GM23248 (cell line): ENCODE measurements at regions not wholly inside any gene's neighbourhood (a gene's known extent, or its start where the extent isn't known, plus 50 kb on each side); places are given as distances from the start of the nearest gene placed in this dataset.

Source experiments
- DNase-seq: peaks from one replicate; pipeline ENCODE4 v3.0.0-alpha.2; 2015
- H2AFZ ChIP-seq: fragments of 200-600 bp; sonication (generic); 2 replicates; pipeline ENCODE4 v1.6.1; 2016; ENCODE audit warnings: antibody characterized with exemption
- H3F3A ChIP-seq: fragments of 200-600 bp; sonication (generic); 2 replicates; pipeline ENCODE4 v1.6.1; 2016; ENCODE audit warnings: mild to moderate bottlenecking, antibody characterized with exemption, mixed run types; ENCODE audit not compliant: insufficient read depth
- H3K27ac ChIP-seq: fragments of 200-600 bp; sonication (generic); 2 replicates; pipeline ENCODE4 v1.5.1; 2016; ENCODE audit warnings: mild to moderate bottlenecking
- H3K27me3 ChIP-seq: fragments of 200-600 bp; sonication (generic); replicated peaks from 2 replicates; pipeline ENCODE4 v1.6.1; 2016; ENCODE audit warnings: mild to moderate bottlenecking; ENCODE audit not compliant: insufficient read depth
- H3K36me3 ChIP-seq: fragments of 200-600 bp; sonication (generic); 2 replicates; pipeline ENCODE4 v1.6.1; 2016; ENCODE audit warnings: low read depth, mild to moderate bottlenecking
- H3K4me1 ChIP-seq: fragments of 200-600 bp; sonication (generic); 2 replicates; pipeline ENCODE4 v1.6.1; 2016; ENCODE audit warnings: mild to moderate bottlenecking; ENCODE audit not compliant: insufficient read depth
- H3K4me2 ChIP-seq: fragments of 200-600 bp; sonication (generic); one replicate; pipeline ENCODE4 v1.6.1; 2016; ENCODE audit warnings: mild to moderate bottlenecking; ENCODE audit not compliant: unreplicated experiment
- H3K4me3 ChIP-seq: fragments of 200-600 bp; sonication (generic); 2 replicates; pipeline ENCODE4 v1.5.1; 2016; ENCODE audit warnings: mild to moderate bottlenecking
- H3K79me2 ChIP-seq: fragments of 200-600 bp; sonication (generic); 2 replicates; pipeline ENCODE4 v1.6.1; 2016; ENCODE audit warnings: mild to moderate bottlenecking; ENCODE audit not compliant: insufficient read depth
- H3K9ac ChIP-seq: fragments of 200-600 bp; sonication (generic); 2 replicates; pipeline ENCODE4 v1.6.1; 2016; ENCODE audit warnings: mild to moderate bottlenecking
- H3K9me2 ChIP-seq: fragments of 200-600 bp; sonication (generic); 2 replicates; pipeline ENCODE4 v1.6.1; 2016; ENCODE audit warnings: mixed run types, mild to moderate bottlenecking, moderate library complexity; ENCODE audit not compliant: insufficient read depth
- H3K9me3 ChIP-seq: fragments of 200-600 bp; sonication (generic); one replicate; pipeline ENCODE4 v1.6.1; 2017; ENCODE audit warnings: low read depth
- H4K20me1 ChIP-seq: fragments of 200-600 bp; sonication (generic); 2 replicates; pipeline ENCODE4 v1.6.0; 2016; ENCODE audit not compliant: insufficient read depth
- EZH2 ChIP-seq: fragments of 200-600 bp; sonication (generic); IDR thresholded peaks from 2 replicates; pipeline ENCODE4 v1.6.1; 2018; ENCODE audit warnings: antibody characterized with exemption, mild to moderate bottlenecking; ENCODE audit not compliant: insufficient read depth, poor library complexity, severe bottlenecking
- EZH2phosphoT487 ChIP-seq: fragments of 200-600 bp; sonication (generic); IDR thresholded peaks from 2 replicates; pipeline ENCODE4 v1.6.1; 2018; ENCODE audit warnings: antibody characterized with exemption, moderate library complexity, mild to moderate bottlenecking, low read depth; ENCODE audit not compliant: insufficient read depth
- WGBS, 2 experiments: methylation state at CpG; one replicate each; pipeline ENCODE4 v1.1.6; 2015 to 2017; ENCODE audit warnings: low lambda C conversion rate in 2 of 2, low coverage in 1 of 2; ENCODE audit errors: missing lambda C conversion rate in 2 of 2; 5-methylcytosine and 5-hydroxymethylcytosine counted together
- in situ Hi-C: fragments of 300-500 bp; cut with MboI; formaldehyde crosslinking; loops from 2 replicates; pipeline ENCODE4 v1.15.0; 2020

GRCh38 chr10:118978316-118978997, 51.1 kb upstream of the NANOS1 start:
- Histone ChIP-seq H3K79me2 (no peaks in the 10 kb centered on the region), H3K9ac (no peak overlapping the region), H3K27me3 (0 out of 2 replicates have a peak, but pooled peaks cover 7% of the 10 kb centered on the region), H3F3A (no peaks in the 10 kb centered on the region), H4K20me1 (no peaks in the 10 kb centered on the region), H3K4me3 (no peak overlapping the region), H2AFZ (no peak overlapping the region), H3K9me2 (no peaks in the 10 kb centered on the region), H3K9me3 (no peaks in the 10 kb centered on the region), H3K4me2 (no peak overlapping the region), H3K27ac (no peak overlapping the region), H3K4me1 (no peaks in the 10 kb centered on the region), H3K36me3 (no peaks in the 10 kb centered on the region)
- in situ Hi-C loops, result no loop called here
- 68% methylated on average over 14 of the region's 14 CpGs for WGBS, 2 experiments
- no peak for DNase-seq
- no peak for TF ChIP-seq EZH2phosphoT487
- no peak for TF ChIP-seq EZH2

- DNase-seq, result no peak
- in situ Hi-C loops, result no loop called here
- Histone ChIP-seq H3K79me2 (no peaks in the 10 kb centered on the region), H3F3A (no peaks in the 10 kb centered on the region), H4K20me1 (no peaks in the 10 kb centered on the region), H3K9me2 (no peaks in the 10 kb centered on the region), H3K9me3 (no peaks in the 10 kb centered on the region), H3K4me2 (no peak overlapping the region), H2AFZ (no peak overlapping the region), H3K9ac (no peak overlapping the region), H3K4me1 (no peaks in the 10 kb centered on the region), H3K36me3 (no peaks in the 10 kb centered on the region), H3K27me3 (0 out of 2 replicates have a peak, but pooled peaks cover 7% of the 10 kb centered on the region), H3K27ac (no peak overlapping the region), H3K4me3 (no peak overlapping the region)
- WGBS, 2 experiments, result 73 to 78% methylated on average over 6 of the region's 6 CpGs
- TF ChIP-seq EZH2phosphoT487, result no peak
- TF ChIP-seq EZH2, result no peak
Observed at GRCh38 chr10:118978998-118979350, 50.5 kb upstream of the NANOS1 start.

GRCh38 chr10:118979661-118980060, 49.9 kb upstream of the NANOS1 start:
- no peak overlapping the region for H3K4me3 ChIP-seq
- no peak for TF ChIP-seq EZH2
- no peak for TF ChIP-seq EZH2phosphoT487
- no peaks in the 10 kb centered on the region for H3K9me3 ChIP-seq
- no peak overlapping the region for H3K9ac ChIP-seq
- no peaks in the 10 kb centered on the region for H3K4me1 ChIP-seq
- no peaks in the 10 kb centered on the region for H4K20me1 ChIP-seq
- no peaks in the 10 kb centered on the region for H3K36me3 ChIP-seq
- H3K79me2 ChIP-seq, result no peaks in the 10 kb centered on the region
- no peak overlapping the region for H2AFZ ChIP-seq
- no peaks in the 10 kb centered on the region for H3K9me2 ChIP-seq
- 0 out of 2 replicates have a peak, but pooled peaks cover 7% of the 10 kb centered on the region for H3K27me3 ChIP-seq
- in situ Hi-C loops, result no loop called here
- WGBS, 2 experiments, result 65 to 68% methylated on average over 8 of the region's 8 CpGs
- H3K27ac ChIP-seq, result no peak overlapping the region
- H3K4me2 ChIP-seq, result no peak overlapping the region
- no peak for DNase-seq
- H3F3A ChIP-seq, result no peaks in the 10 kb centered on the region
